H1 (cell line): ENCODE measurements at regions not wholly inside any gene's neighbourhood (a gene's known extent, or its start where the extent isn't known, plus 50 kb on each side); places are given as distances from the start of the nearest gene placed in this dataset.
A peak's percentile ranks its signal among the peaks of the same experiment; 100 is the strongest.

Experiments used
- CTCF ChIA-PET: fragments of 300-600 bp; sonication (Branson Sonifier 250); formaldehyde crosslinking; loops from one replicate; lab custom pipeline; 2021; ENCODE audit not compliant: partially characterized antibody; lab: Charles Lee
- POLR2A ChIA-PET: fragments of 300-600 bp; sonication (Branson Sonifier 250); formaldehyde crosslinking; loops from one replicate; lab custom pipeline; 2021; ENCODE audit warnings: inconsistent platforms; ENCODE audit not compliant: partially characterized antibody; lab: Charles Lee
- DNase-seq, 2 experiments: peaks; one replicate each; pipeline versions ENCODE4 v3.0.0 to v3.0.0-alpha.2; 2010 to 2022; ENCODE audit warnings: low spot score in 2 of 2, low read depth in 1 of 2, mixed read lengths in 1 of 2
- FAIRE-seq: peaks from 2 replicates; lab custom pipeline; 2011; peaks lifted over from hg19 to GRCh38; lab: Jason Lieb, UNC
- H2AFZ ChIP-seq: 2 replicates; pipeline ENCODE4 v1.8.1; 2012; ENCODE audit warnings: low read length, inconsistent platforms
- H2AK5ac ChIP-seq: 2 replicates; pipeline ENCODE4 v1.6.1; 2013; ENCODE audit warnings: low read depth, low read length
- H2BK120ac ChIP-seq: replicated peaks from 2 replicates; pipeline ENCODE3; 2013; ENCODE audit warnings: low read depth, low read length, inconsistent platforms
- H2BK12ac ChIP-seq: 2 replicates; pipeline ENCODE4 v1.6.1; 2013; ENCODE audit warnings: low read depth, low read length
- H2BK15ac ChIP-seq: 2 replicates; pipeline ENCODE4 v1.6.1; 2013; ENCODE audit warnings: low read length
- H2BK20ac ChIP-seq: 2 replicates; pipeline ENCODE4 v1.6.1; 2013; ENCODE audit warnings: low read length
- H2BK5ac ChIP-seq: 2 replicates; pipeline ENCODE4 v1.6.1; 2013; ENCODE audit warnings: low read depth, low read length
- H3K14ac ChIP-seq: 2 replicates; pipeline ENCODE4 v1.6.1; 2013; ENCODE audit warnings: inconsistent platforms; ENCODE audit not compliant: insufficient read length
- H3K18ac ChIP-seq: 2 replicates; pipeline ENCODE4 v1.6.1; 2013; ENCODE audit warnings: low read length; ENCODE audit errors: extremely low read depth
- H3K23ac ChIP-seq: 2 replicates; pipeline ENCODE4 v1.6.1; 2013; ENCODE audit warnings: inconsistent platforms; ENCODE audit not compliant: insufficient read length
- H3K23me2 ChIP-seq: 2 replicates; pipeline ENCODE4 v1.6.1; 2013; ENCODE audit warnings: low read depth, low read length
- H3K27ac ChIP-seq: 2 replicates; pipeline ENCODE4 v1.6.1; 2011; ENCODE audit warnings: low read depth, low read length, inconsistent platforms
- H3K27me3 ChIP-seq, 4 experiments: replicated peaks in 1 of 4; 1 replicate in 1 of 4; 2 replicates in 3 of 4; pipeline versions ENCODE4 v1.6.1 to v1.8.1; 2011 to 2013; ENCODE audit warnings: low read length in 3 of 4, mild to moderate bottlenecking in 3 of 4, inconsistent platforms in 2 of 4, mixed read lengths in 2 of 4, moderate library complexity in 1 of 4; ENCODE audit not compliant: control insufficient read depth in 3 of 4, insufficient read depth in 3 of 4; ENCODE audit errors: extremely low read depth in 1 of 4
- H3K36me3 ChIP-seq, 4 experiments: 2 replicates each; pipeline versions ENCODE4 v1.6.1 to v1.8.1; 2011 to 2013; ENCODE audit warnings: mild to moderate bottlenecking in 4 of 4, low read length in 3 of 4, moderate library complexity in 2 of 4, control low read depth in 1 of 4, inconsistent platforms in 1 of 4; ENCODE audit not compliant: insufficient read depth in 4 of 4, control insufficient read depth in 2 of 4
- H3K4ac ChIP-seq: replicated peaks from 2 replicates; pipeline ENCODE3; 2013; ENCODE audit warnings: low read length, low read depth, mixed read lengths, inconsistent platforms; ENCODE audit not compliant: insufficient read length
- H3K4me1 ChIP-seq, 4 experiments: replicated peaks in 1 of 4; 1 replicate in 1 of 4; 2 replicates in 3 of 4; pipeline versions ENCODE4 v1.6.1 to v1.8.1; 2011 to 2013; ENCODE audit warnings: low read length in 3 of 4, inconsistent platforms in 2 of 4, mixed read lengths in 1 of 4; ENCODE audit not compliant: insufficient read depth in 4 of 4, control insufficient read depth in 3 of 4
- H3K4me2 ChIP-seq, 2 experiments: 2 replicates each; pipeline versions ENCODE4 v1.6.1 to v1.8.1; 2011 to 2013; ENCODE audit warnings: low read depth in 2 of 2, low read length in 2 of 2, control low read depth in 1 of 2, inconsistent platforms in 1 of 2, mild to moderate bottlenecking in 1 of 2; ENCODE audit not compliant: insufficient read depth in 1 of 2
- H3K4me3 ChIP-seq, 4 experiments: fragments of 200-600, 300-600 bp in 1 of 4; sonication (generic), shearing (Covaris generic), sonication (Bioruptor Twin) in 1 of 4; 2 replicates each; pipeline versions ENCODE4 v1.5.1 to v1.8.1; 2011 to 2016; ENCODE audit warnings: low read length in 4 of 4, low read depth in 3 of 4, control low read depth in 2 of 4, inconsistent platforms in 2 of 4, mild to moderate bottlenecking in 2 of 4, mixed read lengths in 1 of 4, moderate library complexity in 1 of 4; ENCODE audit not compliant: insufficient read depth in 2 of 4; ENCODE audit errors: extremely low read depth in 1 of 4
- H3K56ac ChIP-seq: replicated peaks from 2 replicates; pipeline ENCODE3; 2013; ENCODE audit warnings: low read depth, mild to moderate bottlenecking, mixed read lengths, low read length, inconsistent platforms; ENCODE audit not compliant: insufficient read length
- H3K79me1 ChIP-seq: 2 replicates; pipeline ENCODE4 v1.6.1; 2013; ENCODE audit warnings: low read depth, low read length, control low read depth
- H3K79me2 ChIP-seq, 2 experiments: 2 replicates each; pipeline versions ENCODE4 v1.6.1 to v1.8.1; 2012 to 2013; ENCODE audit warnings: low read length in 2 of 2, mild to moderate bottlenecking in 2 of 2, inconsistent platforms in 1 of 2; ENCODE audit not compliant: insufficient read depth in 2 of 2, control insufficient read depth in 1 of 2
- H3K9ac ChIP-seq, 4 experiments: replicated peaks in 1 of 4; 1 replicate in 1 of 4; 2 replicates in 3 of 4; pipeline versions ENCODE4 v1.6.1 to v1.8.1; 2011 to 2013; ENCODE audit warnings: low read depth in 3 of 4, low read length in 3 of 4, control low read depth in 2 of 4, mild to moderate bottlenecking in 2 of 4, moderate library complexity in 2 of 4, inconsistent platforms in 1 of 4; ENCODE audit errors: extremely low read depth in 1 of 4
- H3K9me3 ChIP-seq, 2 experiments: 2 replicates each; pipeline versions ENCODE4 v1.6.1 to v1.8.1; 2012 to 2013; ENCODE audit warnings: mild to moderate bottlenecking in 2 of 2, moderate library complexity in 2 of 2, control low read depth in 1 of 2, inconsistent platforms in 1 of 2, low read depth in 1 of 2, low read length in 1 of 2, mixed read lengths in 1 of 2; ENCODE audit not compliant: insufficient read depth in 2 of 2
- H4K20me1 ChIP-seq, 2 experiments: replicated peaks in 1 of 2; 2 replicates each; pipeline versions ENCODE3 to v1.8.1; 2011 to 2013; ENCODE audit warnings: inconsistent platforms in 2 of 2, low read length in 2 of 2, mild to moderate bottlenecking in 1 of 2; ENCODE audit not compliant: insufficient read depth in 2 of 2, control insufficient read depth in 1 of 2
- H4K5ac ChIP-seq: 2 replicates; pipeline ENCODE4 v1.6.1; 2013; ENCODE audit warnings: low read length, low read depth, mixed read lengths, inconsistent platforms; ENCODE audit not compliant: insufficient read length
- H4K8ac ChIP-seq: 2 replicates; pipeline ENCODE4 v1.8.0; 2013; ENCODE audit warnings: mild to moderate bottlenecking, moderate library complexity, low read length, inconsistent platforms; ENCODE audit not compliant: insufficient read depth; ENCODE audit errors: extremely low read depth
- H4K91ac ChIP-seq: replicated peaks from 2 replicates; pipeline ENCODE3; 2013; ENCODE audit warnings: low read length, mixed read lengths, inconsistent platforms; ENCODE audit not compliant: insufficient read length
- CHD1 ChIP-seq: IDR thresholded peaks from 2 replicates; pipeline ENCODE4 v1.6.1; 2012; ENCODE audit warnings: low read depth, low read length, improper control_type of control experiment
- CHD2 ChIP-seq: IDR thresholded peaks from 2 replicates; pipeline ENCODE4 v1.6.1; 2012; ENCODE audit warnings: low read length, improper control_type of control experiment
- CTBP2 ChIP-seq: IDR thresholded peaks from 2 replicates; pipeline ENCODE4 v1.7.0; 2011; ENCODE audit warnings: borderline replicate concordance, mild to moderate bottlenecking, moderate library complexity, mixed read lengths, low read length; ENCODE audit not compliant: insufficient read depth, insufficient read length
- EP300 ChIP-seq, 2 experiments: IDR thresholded peaks; 1 replicate in 1 of 2; 2 replicates in 1 of 2; pipeline ENCODE4 v1.6.1; 2011 to 2012; ENCODE audit warnings: low read depth in 2 of 2, low read length in 2 of 2, mild to moderate bottlenecking in 2 of 2, borderline replicate concordance in 1 of 2, inconsistent platforms in 1 of 2, moderate library complexity in 1 of 2
- KDM5A ChIP-seq: fragments of 200-600 bp; IDR thresholded peaks from 2 replicates; pipeline ENCODE4 v1.7.1; 2012; ENCODE audit warnings: mild to moderate bottlenecking, low read length, inconsistent platforms, mixed read lengths
- RAD21 ChIP-seq, 2 experiments: IDR thresholded peaks in 1 of 2; conservative IDR thresholded peaks in 1 of 2; 2 replicates each; pipeline ENCODE4 v1.6.1; 2011; ENCODE audit warnings: low read depth in 2 of 2, low read length in 2 of 2, improper control_type of control experiment in 1 of 2, inconsistent platforms in 1 of 2, mild to moderate bottlenecking in 1 of 2, moderate library complexity in 1 of 2
- RBBP5 ChIP-seq: IDR thresholded peaks from 2 replicates; pipeline ENCODE4 v1.7.1; 2012; ENCODE audit warnings: low read depth, mild to moderate bottlenecking, inconsistent platforms, low read length, moderate library complexity, borderline replicate concordance
- RNF2 ChIP-seq: fragments of 200-900, 300-1000 bp; sonication (generic); IDR thresholded peaks from 2 replicates; pipeline ENCODE4 v1.7.1; 2016; ENCODE audit warnings: borderline replicate concordance, low read depth, mild to moderate bottlenecking, antibody characterized with exemption, low read length; ENCODE audit not compliant: poor library complexity, severe bottlenecking; ENCODE audit errors: missing control alignments
- SP1 ChIP-seq: IDR thresholded peaks from 2 replicates; pipeline ENCODE4 v1.6.1; 2011; ENCODE audit warnings: low read depth, low read length
- SUZ12 ChIP-seq: fragments of 200-600 bp; sonication (generic); IDR thresholded peaks from 2 replicates; pipeline ENCODE4 v1.6.1; 2012; ENCODE audit warnings: mild to moderate bottlenecking, inconsistent platforms, low read length, moderate library complexity, mixed read lengths
- WGBS, 2 experiments: shearing (Covaris generic) in 1 of 2; methylation state at CpG; one replicate each; pipeline versions ENCODE4 v1.1.6 to v1.1.7; 2013 to 2015; ENCODE audit warnings: low lambda C conversion rate in 2 of 2, mixed read lengths in 2 of 2, inconsistent platforms in 1 of 2, low coverage in 1 of 2, missing lambda C conversion rate in 1 of 2; ENCODE audit not compliant: insufficient replicate concordance in 2 of 2, insufficient coverage in 1 of 2, insufficient read length in 1 of 2; ENCODE audit errors: extremely low coverage in 1 of 2, missing lambda C conversion rate in 1 of 2; 5-methylcytosine and 5-hydroxymethylcytosine counted together

DNA sequence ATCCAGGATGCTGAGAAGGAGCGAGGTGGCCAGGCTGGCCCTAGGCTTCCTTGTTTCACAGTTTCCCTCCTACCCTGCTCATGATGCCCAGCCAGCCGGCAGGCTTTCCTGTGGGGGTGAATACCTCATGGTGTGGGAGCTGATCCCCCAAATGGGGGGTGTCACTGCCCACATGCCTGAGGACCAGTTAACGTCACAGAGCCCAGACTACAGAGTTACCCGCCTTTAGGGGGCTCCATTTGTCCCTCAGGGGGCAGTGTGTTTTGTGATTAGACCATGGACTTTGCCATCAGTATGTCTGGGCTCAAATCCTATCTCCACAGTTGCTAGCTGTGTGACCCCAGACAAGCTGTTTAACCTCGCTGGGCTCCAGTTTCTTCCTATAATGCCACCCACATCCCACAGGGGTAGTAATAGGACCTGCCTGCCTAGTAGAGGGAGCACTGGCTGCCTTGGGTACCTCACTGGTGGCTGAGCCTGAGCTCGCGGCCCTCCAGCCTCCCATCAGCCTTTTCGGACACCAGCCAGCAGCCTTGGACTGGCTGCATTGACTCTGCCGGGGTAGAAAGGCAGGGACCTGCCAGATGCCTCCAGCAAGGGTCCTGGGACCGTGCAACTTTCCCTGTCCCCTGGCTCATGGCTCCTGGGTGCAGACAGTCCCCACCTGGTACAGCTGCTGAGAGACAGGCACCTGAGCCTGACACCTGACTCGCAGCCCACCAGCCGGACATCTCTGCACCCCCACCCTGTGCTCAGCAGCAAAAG is 87.5 kb upstream of the GSE1 start:
- no peak for FAIRE-seq
- Histone ChIP-seq H2BK15ac (peak overlapping the region; percentile 97; the same call in 1 of the 2 replicates), H2BK12ac (peak overlapping the region; percentile 100), H3K18ac (peak overlapping the region; percentile 71), H3K9me3 (no peaks in the 10 kb centered on the region), H3K4ac (no peak overlapping the region), H3K27ac (peak overlapping the region; percentile 14; the same call in 1 of the 2 replicates), H2AFZ (no peak overlapping the region), H4K91ac (peak overlapping the region; percentile 81), H3K23ac (no peak overlapping the region), H4K5ac (no peak overlapping the region), H2BK120ac (peak overlapping the region; percentile 43), H3K23me2 (peaks cover 5% of the 10 kb centered on the region), H3K4me3 (no peak overlapping the region), H3K36me3 (no peaks in the 10 kb centered on the region), H4K8ac (peak overlapping the region; percentile 41), H3K9ac (no peak overlapping the region), H2BK5ac (peak overlapping the region; percentile 92), H3K79me2 (no peaks in the 10 kb centered on the region), H3K14ac (no peak overlapping the region), H3K27me3 (no peaks in the 10 kb centered on the region), H3K4me2 (no peak overlapping the region), H4K20me1 (peaks cover 0 to 10% of the 10 kb centered on the region in 2 experiments), H3K4me1 (peaks cover 6 to 37% (median 18%) of the 10 kb centered on the region in 4 experiments), H2BK20ac (peak overlapping the region; percentile 61; the same call in 1 of the 2 replicates), H3K79me1 (0 out of 2 replicates have a peak, but pooled peaks cover 4% of the 10 kb centered on the region), H2AK5ac (no peak overlapping the region), H3K56ac (peak overlapping the region; percentile 11)
- no peak for DNase-seq
- WGBS, 2 experiments = 90% methylated on average over 12 of the region's 12 CpGs; no CpG with 5 or more reads in 1 of the 2 experiments
- ChIA-PET CTCF (interaction anchor here (1.0 to 9.8 kb wide), 24 partner anchors 10 to 274 kb away, joined by 3 to 153 read pairs (median 6); no protein-coding TSS in a partner anchor), POLR2A (interaction anchor here (0.9 to 2.4 kb wide), 2 partner anchors 26 to 32 kb away, joined by 3 to 7 read pairs; no protein-coding TSS in a partner anchor)
- no peak for TF ChIP-seq SUZ12
- no peak for TF ChIP-seq EP300 (IDR thresholded peaks at IDR 0.05; ENCODE audit: borderline replicate concordance in 1 of 2, low read depth in 2 of 2, low read length in 2 of 2)
- no peak for TF ChIP-seq RBBP5
- TF ChIP-seq CTBP2 = no peak
- TF ChIP-seq SP1 = no peak
- TF ChIP-seq RNF2 = no peak
- TF ChIP-seq CHD2 = no peak
- TF ChIP-seq RAD21 (IDR thresholded peaks at IDR 0.05 in 1 of 2, conservative IDR thresholded peaks at IDR 0.05 in 1 of 2; ENCODE audit: low read depth in 2 of 2, low read length in 2 of 2) = 0 out of 4 replicates have a peak, but pooled peaks of 1 of the 2 experiments have one; percentile 0
- TF ChIP-seq CHD1 = no peak
- TF ChIP-seq KDM5A = no peak
